KOPT-K1 (cell line): ENCODE measurements at regions not wholly inside any gene's neighbourhood (a gene's known extent, or its start where the extent isn't known, plus 50 kb on each side); places are given as distances from the start of the nearest gene placed in this dataset.

ENCODE experiments used
- H3K27ac ChIP-seq: fragments of 200-600 bp; sonication (generic); 2 replicates; pipeline ENCODE4 v1.5.1; 2016; ENCODE audit warnings: antibody characterized with exemption, mild to moderate bottlenecking, low read depth, low read length; ENCODE audit not compliant: poor library complexity, severe bottlenecking
- H3K36me3 ChIP-seq: fragments of 200-600 bp; sonication (generic); 2 replicates; pipeline ENCODE4 v1.5.1; 2017; ENCODE audit warnings: antibody characterized with exemption, mild to moderate bottlenecking, low read length, moderate library complexity; ENCODE audit not compliant: insufficient read depth
- H3K9me3 ChIP-seq: fragments of 200-600 bp; sonication (generic); 2 replicates; pipeline ENCODE4 v1.5.1; 2017; ENCODE audit warnings: antibody characterized with exemption, low read length, mild to moderate bottlenecking; ENCODE audit not compliant: insufficient read depth, poor library complexity, severe bottlenecking

DNA sequence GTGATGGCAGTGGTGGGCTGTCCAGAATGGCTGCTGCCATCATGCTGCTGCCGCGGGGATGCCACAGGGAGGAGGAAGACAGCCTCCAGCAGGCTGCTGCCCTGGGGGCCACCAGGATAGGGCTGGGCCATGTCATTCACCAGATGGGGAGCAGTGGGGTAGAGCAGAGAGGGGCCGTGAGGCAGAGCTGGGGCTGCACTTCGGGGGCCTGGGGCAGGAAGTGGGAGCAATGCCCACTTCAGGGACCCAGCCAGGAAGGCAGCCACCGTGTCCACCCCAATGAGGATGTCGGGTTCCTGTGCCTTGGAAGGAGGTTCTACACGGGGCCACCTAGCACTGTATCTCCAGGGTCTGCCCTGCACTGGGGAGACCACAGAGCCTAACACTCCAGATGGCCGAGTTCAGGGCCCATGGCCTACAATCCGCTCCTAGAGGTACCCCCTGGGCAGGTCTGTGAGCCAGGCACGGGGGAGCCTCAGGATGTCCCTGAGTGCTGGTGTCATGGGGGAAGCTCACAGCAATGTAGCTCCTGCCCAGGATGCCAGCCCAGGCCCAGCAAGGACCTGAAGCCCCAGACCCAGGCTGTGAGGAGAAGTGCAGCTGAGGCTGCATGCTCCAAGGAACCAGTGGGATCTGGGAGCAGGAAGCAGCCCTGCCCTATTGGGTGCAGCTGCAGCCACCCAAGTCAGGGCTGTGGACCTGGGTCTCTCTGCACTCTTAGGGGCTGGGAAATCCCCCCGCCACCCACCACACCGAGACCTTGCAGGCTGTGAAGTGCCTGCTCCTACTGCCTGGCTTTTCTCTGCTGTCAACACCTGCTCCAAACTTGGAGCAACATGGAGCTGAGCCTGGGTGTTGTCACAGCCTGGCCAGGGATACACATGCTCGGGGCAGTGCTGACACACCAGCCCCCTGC, 140.3 kb downstream of the PDHA2 start:
- Histone ChIP-seq H3K36me3 (no peaks in the 10 kb centered on the region), H3K27ac (no peak overlapping the region), H3K9me3 (peaks cover 70% of the 10 kb centered on the region)

DNA sequence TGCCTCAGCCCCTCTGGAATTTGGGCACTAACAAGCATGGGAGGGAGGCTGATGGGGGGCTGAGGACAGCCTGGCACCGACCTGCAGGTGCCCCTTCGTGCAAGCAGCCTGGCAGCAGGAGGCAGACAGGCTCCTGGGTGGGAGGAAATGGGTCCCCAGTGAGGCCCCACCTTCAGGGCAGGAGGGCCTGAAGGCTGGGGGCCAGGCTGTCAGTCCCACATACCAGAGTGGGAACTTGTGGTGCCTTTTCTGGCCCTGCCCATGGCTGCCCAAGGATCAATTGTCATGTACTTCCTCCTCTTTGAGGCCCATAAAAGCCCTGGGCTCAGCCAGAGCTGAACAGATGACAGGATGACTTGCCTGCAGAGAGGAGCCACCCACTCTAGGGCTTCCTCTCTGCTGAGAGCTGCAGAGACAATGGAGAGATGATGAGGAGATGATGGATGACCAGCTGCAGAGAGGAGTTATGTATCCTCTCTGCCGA, 141.0 kb downstream of the PDHA2 start:
- H3K9me3 ChIP-seq, result peaks cover 70% of the 10 kb centered on the region
- H3K36me3 ChIP-seq, result no peaks in the 10 kb centered on the region
- no peak overlapping the region for H3K27ac ChIP-seq

DNA sequence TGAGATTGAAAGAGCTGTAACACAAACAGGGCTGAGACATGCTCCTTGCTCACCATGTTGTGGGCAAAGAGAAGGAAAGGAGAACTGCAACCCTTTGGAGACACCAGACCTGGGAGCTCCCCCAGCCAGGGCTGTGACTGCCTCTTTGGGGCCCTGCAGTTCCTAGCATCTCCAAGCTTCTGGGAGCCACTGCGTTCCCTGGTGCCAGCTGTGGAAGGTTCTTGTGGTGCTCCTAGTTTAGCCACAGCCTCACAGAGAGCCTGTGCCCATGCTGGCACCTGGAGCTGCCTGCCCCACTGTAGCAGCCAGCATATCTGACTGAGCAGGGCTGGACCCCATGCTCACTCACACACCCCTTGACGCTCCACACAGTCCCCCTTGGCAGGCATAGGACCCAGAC, 141.7 kb downstream of the PDHA2 start:
- peaks cover 71% of the 10 kb centered on the region for H3K9me3 ChIP-seq
- no peaks in the 10 kb centered on the region for H3K36me3 ChIP-seq
- no peak overlapping the region for H3K27ac ChIP-seq

DNA sequence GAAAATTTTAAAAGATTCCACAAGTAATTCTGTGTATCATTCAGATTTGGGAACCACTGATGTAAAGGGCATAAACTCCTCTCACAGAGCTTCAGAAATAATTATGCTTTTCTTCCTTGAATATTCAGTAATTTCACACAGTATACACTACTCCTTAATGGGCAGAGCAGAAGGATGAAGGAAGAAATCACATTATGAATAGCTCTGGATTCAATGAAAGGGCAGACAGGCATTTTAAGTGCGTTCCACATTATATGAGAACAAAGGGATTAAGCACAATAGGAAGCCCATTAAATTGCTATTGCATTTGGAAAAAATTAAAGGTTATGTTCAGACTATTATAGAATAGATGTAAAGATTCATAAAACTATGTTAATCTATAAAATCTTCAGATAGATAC, 142.6 kb downstream of the PDHA2 start:
- Histone ChIP-seq H3K27ac (no peak overlapping the region), H3K36me3 (no peaks in the 10 kb centered on the region), H3K9me3 (peaks cover 69% of the 10 kb centered on the region)

DNA sequence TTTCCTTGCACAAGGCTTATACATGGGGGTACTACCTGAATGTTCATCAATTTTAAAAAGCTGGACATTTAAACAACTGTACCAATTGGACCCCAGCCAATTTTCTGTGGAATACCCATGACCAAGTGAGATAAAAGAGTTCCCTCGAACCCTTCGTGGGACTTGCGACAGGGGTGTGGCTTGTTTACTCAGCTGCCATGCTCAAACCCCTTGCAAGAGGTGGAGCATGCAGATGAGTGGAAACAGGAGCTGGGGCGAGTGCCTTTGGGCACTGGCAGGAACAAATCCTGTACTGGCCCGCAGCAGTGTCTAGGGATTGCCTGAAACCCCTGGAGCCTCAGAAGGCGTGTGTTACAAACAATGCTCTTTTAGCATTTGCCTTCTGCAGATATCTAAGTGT, 144.2 kb downstream of the PDHA2 start:
- H3K36me3 ChIP-seq, result no peaks in the 10 kb centered on the region
- H3K9me3 ChIP-seq, result peaks cover 66% of the 10 kb centered on the region
- H3K27ac ChIP-seq, result peak overlapping the region; percentile 63

DNA sequence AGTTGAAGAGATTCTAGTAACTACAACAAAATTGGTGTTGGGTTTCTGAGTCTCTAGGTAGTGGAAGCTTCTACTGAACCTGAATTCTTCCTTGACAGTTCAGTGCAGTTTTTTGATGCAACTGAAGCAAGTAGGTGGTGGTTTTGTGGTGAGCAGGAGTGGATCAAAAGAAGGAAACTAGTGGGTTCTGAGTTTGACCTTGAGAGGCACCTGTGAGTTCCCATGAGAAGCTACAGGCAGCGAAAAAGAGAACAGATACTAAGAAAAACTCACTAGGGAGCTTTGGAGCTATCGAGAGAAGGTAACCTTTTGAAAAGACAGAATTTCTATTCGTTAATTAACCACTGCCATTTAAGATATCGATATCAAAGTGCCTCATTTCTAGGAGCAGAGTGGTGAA, 145.2 kb downstream of the PDHA2 start:
- H3K9me3 ChIP-seq, result peaks cover 57% of the 10 kb centered on the region
- H3K36me3 ChIP-seq, result no peaks in the 10 kb centered on the region
- peak overlapping the region; percentile 63 for H3K27ac ChIP-seq

DNA sequence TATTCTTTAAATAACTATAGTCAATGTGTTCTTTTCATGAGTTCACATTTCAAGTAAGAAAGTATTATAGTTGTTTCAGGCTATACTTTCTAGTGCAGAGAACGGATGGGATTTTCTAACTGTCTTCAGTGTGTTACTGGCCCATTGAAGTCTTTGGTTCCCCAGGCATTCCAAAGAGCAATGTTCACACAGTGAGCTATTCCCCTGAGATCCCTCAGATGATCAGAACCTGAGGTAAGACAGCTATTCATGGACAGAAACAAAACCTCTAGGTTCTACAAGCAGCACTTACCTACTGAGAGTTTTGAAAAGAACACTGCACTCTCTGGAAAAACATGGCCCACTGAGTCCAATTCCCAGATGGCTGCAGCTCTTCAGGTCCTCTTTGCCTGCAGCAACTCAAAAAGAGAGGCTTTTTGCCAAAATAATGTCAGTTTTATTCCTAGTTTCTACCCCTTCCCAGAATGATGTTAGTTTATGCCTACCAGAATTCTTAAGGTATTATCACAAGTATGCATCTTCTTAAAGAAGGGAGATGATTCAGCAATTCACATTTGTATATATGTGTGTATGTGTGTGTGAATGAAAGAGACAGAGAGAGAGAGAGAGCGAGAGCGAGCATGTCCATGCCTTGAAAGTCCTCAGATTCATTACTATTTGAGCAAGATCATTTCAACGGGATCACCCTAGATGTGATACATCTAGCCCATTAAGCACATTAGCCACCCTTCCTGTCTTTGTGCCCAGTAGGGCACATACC, 146.1 kb downstream of the PDHA2 start:
- H3K27ac ChIP-seq, result no peak overlapping the region
- no peaks in the 10 kb centered on the region for H3K36me3 ChIP-seq
- H3K9me3 ChIP-seq, result peaks cover 47% of the 10 kb centered on the region

DNA sequence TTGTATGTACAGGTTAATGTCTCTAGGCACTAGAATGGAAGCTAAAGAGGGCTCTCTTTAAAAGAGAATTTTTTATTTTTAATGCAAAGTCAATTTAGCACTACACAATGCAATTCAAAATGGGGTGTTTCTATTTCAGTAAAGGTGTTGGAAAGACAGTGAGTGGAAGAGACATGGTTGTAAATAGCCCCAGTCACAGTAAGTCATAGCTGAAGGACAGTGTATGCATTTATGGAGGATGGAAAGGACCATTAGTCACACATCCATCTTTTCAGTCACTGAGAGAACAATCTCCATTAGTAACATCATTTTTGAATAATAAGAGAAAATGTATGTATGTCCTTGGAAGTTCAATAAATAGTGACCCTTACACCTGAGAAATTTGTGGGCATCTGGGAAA, 148.0 kb downstream of the PDHA2 start:
- Histone ChIP-seq H3K27ac (no peak overlapping the region), H3K36me3 (no peaks in the 10 kb centered on the region), H3K9me3 (peaks cover 30% of the 10 kb centered on the region)

DNA sequence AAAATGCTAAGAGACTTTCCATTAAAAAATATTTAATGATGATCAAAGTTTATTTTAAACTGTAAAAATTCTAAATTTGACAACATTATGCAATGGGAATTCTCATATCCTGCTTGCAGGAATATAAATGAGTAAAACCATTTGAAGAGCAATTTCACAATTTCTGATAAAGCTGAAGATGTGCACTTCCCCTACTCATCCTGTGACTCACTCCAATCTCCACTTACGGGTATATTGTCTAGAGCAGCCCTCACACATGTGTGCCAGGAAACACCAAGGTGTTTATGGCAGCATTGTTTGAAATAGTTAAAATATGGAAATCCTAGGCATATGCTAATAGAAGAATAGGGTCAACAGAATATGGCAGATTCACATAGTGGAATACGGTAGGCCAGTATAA, 158.4 kb downstream of the PDHA2 start:
- Histone ChIP-seq H3K36me3 (no peaks in the 10 kb centered on the region), H3K9me3 (peaks cover 14% of the 10 kb centered on the region), H3K27ac (no peak overlapping the region)

DNA sequence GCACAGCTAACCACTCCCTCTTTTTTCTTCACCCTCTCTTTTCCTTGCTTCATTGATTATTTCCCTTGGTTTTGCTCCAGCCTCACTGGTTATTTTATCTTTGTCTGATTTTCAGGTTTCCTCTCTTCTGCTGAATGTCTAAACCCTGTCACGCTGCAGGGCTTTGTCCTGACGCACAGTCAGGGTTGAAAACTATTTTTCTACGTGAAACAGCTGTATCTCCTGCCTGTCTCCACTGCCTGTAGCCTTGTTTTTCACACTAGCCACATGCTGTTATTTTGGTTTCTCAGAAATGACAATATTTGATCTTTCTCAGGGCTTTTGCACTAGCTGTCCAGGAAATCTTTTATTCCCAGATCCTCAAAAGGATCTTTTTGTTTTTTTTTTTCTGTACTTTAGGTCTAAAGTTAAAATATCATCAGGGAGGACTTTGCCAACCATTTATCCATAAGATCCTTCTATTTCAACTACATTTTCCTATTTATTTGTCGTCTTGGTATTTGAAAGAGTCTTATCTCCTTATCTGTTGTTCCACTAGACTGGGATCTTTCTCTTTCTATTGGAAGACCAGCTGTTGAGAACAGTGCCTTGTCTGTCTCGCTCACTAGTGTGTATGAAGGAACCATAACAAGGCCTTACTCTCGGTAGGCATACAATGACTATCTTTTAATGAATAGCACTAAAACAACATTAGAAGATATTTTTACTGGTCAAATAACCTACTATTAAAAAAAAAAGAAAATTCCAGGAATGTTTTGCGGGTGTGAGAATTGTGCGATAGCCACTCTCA, 164.3 kb downstream of the PDHA2 start:
- Histone ChIP-seq H3K36me3 (no peaks in the 10 kb centered on the region), H3K27ac (no peak overlapping the region), H3K9me3 (peaks cover 3% of the 10 kb centered on the region)

DNA sequence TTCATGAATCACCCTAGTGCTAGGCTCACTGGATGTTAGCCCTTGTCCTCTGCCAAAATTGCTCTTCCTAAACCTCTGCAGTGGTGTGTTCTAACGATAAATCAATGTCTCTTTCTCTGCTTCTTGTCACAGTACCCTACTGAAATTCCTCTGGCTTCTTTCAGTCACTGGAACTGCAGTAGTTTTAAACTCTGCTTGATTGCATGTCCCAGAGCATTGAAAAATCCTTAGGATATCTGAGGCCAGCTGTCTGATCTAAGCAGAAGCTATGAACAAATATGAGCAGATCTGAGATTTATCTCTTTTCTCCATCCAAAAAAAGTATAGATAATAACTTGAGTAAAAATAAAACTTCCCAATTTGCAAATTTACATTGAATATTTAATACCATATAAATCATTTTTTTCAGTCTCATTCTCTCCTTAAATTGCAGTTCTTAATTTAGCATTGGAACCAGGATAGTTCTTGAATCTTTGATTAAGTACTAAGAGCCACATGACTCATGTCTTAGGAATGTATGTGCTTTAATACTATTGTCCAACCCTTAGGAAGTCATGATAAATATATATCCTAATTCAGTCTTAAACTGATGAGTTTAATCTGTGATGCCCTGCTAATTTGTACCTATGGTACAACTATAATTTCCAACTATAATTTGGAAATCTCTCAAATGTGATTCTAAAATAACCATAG, 169.7 kb downstream of the PDHA2 start:
- Histone ChIP-seq H3K36me3 (no peaks in the 10 kb centered on the region), H3K27ac (no peak overlapping the region), H3K9me3 (no peaks in the 10 kb centered on the region)

DNA sequence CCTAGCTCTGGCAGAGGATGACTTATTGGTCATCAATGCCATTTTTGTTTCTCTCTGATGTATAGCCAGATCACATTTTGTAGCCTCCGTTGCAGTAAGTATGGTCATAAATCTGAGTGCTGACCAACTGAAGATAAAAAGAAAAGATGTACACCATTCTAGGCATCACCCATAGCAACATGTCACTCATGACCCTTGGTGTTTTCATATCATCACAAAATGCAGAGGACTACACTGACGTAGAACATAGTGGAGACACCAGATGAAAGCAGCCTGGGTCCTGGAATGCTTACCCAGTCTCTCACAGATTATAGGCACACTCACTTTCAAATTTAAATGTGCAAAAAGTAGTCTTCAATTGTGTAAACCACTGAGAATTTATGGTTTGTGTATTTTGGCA, 172.8 kb downstream of the PDHA2 start:
- no peak overlapping the region for H3K27ac ChIP-seq
- H3K9me3 ChIP-seq, result no peaks in the 10 kb centered on the region
- no peaks in the 10 kb centered on the region for H3K36me3 ChIP-seq

DNA sequence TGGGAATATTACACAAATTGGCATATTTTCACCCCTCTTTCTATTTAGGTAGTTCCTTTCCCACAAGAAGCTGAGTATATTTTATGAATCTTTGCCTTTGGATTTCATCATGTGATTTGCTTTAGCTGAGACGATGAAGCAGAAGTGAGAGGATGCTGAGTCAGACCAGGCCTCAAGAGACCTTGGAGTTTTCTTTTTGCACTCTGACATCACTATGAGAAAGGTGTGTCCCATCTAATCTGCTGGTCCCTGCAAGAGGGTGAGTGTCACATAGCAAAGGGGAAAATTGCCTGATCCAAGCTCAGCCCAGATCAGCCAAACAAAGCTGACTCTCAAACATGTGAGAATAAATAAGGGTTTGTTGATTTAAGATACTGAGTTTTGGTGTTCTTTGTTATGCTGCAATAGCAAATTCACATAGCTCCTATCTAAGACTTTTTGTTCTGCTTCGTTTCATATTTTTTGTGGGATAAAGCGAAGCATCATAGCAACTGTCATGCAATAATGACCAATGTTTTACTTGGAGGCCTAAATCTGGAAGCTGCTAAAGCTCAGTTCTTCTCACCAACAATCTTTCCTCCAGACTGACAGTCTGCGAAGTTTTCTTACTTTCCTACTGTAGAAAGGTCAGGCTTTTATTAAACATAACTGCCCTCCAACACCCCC, 176.9 kb downstream of the PDHA2 start:
- H3K9me3 ChIP-seq, result no peaks in the 10 kb centered on the region
- no peaks in the 10 kb centered on the region for H3K36me3 ChIP-seq
- no peak overlapping the region for H3K27ac ChIP-seq

DNA sequence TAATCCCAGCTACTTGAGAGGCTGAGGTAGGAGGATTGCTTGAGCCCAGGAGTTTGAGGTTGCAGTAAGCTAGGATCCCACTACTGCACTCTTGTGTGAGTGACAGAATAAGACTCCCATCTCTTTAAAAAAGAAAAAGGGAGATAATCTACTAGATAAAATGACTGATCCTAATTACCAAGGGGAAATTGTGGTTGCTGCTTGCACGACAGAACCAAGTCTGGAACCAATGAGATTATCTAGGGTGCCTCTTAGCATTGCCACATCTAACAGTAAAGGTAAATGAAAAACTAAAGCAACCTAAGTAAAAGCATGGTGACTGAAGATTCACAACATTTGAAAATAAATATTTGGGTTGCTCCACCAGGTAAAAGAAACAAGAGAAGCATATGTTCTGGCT, 185.1 kb downstream of the PDHA2 start:
- Histone ChIP-seq H3K36me3 (no peaks in the 10 kb centered on the region), H3K9me3 (no peaks in the 10 kb centered on the region), H3K27ac (no peak overlapping the region)
